GM12892 (cell line): ENCODE measurements at regions not wholly inside any gene's neighbourhood (a gene's known extent, or its start where the extent isn't known, plus 50 kb on each side); places are given as distances from the start of the nearest gene placed in this dataset.

Experiments
- POLR2A ChIP-seq: IDR thresholded peaks from 2 replicates; pipeline ENCODE4 v1.6.1; 2011; ENCODE audit warnings: low read depth, low read length, control low read depth
- POLR2AphosphoS5 ChIP-seq: IDR thresholded peaks from 2 replicates; pipeline ENCODE4 v1.6.1; 2011; ENCODE audit warnings: low read depth, low read length, control low read depth
- TAF1 ChIP-seq: IDR thresholded peaks from 2 replicates; pipeline ENCODE4 v1.6.1; 2011; ENCODE audit warnings: low read depth, mild to moderate bottlenecking, control low read depth, low read length, borderline replicate concordance

- TF ChIP-seq POLR2A (no peak), TAF1 (no peak), POLR2AphosphoS5 (no peak)
Measured at GRCh38 chr12:115508990-115509389, 768.5 kb downstream of the MED13L start.
